ENCODE measurements at regions not wholly inside any gene's neighbourhood (a gene's known extent, or its start where the extent isn't known, plus 50 kb on each side); places are given as distances from the start of the nearest gene placed in this dataset.

- WGBS, 5 donors: 71 to 87% (median 80%) methylated on average over 6 of the region's 6 CpGs
- no peaks in the 10 kb centered on the region for H3K27me3 ChIP-seq (replicated peaks in 1 of 7)
- DNase-seq: no peak
- intact Hi-C loops (cut with DNase I; ENCODE audit: low total_unique reads): no loop called here
- no peaks in the 10 kb centered on the region for H3K36me3 ChIP-seq
- peaks cover 0 to 39% (median 24%) of the 10 kb centered on the region in 8 donors for H3K9me3 ChIP-seq
- H3K4me3 ChIP-seq: no peak overlapping the region
- no peak overlapping the region for H3K27ac ChIP-seq
- no peaks in the 10 kb centered on the region for H3K4me1 ChIP-seq
- TF ChIP-seq POLR2A (IDR thresholded peaks at IDR 0.05) (no peak), POLR2AphosphoS5 (IDR thresholded peaks at IDR 0.05) (no peak), CTCF (IDR thresholded peaks at IDR 0.05 in 8 of 11, conservative IDR thresholded peaks at IDR 0.05 in 3 of 11) (no peak)
Observed at GRCh38 chr16:51222016-51222415, 70.9 kb upstream of the SALL1 start.

GRCh38 chr16:51211148-51211547 lies 60.1 kb upstream of the SALL1 start:
- H3K27ac ChIP-seq: no peak overlapping the region
- H3K4me1 ChIP-seq: no peaks in the 10 kb centered on the region
- H3K9me3 ChIP-seq: peaks cover 0 to 22% (median 9%) of the 10 kb centered on the region in 8 donors
- 69 to 89% (median 78%) methylated on average over 2 of the region's 2 CpGs for WGBS, 5 donors
- H3K36me3 ChIP-seq: no peaks in the 10 kb centered on the region
- no peak overlapping the region for H3K4me3 ChIP-seq
- no peak for DNase-seq
- H3K27me3 ChIP-seq (replicated peaks in 1 of 7): no peaks in the 10 kb centered on the region
- intact Hi-C loops (cut with DNase I; ENCODE audit: low total_unique reads): no loop called here
- TF ChIP-seq POLR2AphosphoS5 (IDR thresholded peaks at IDR 0.05) (no peak), CTCF (IDR thresholded peaks at IDR 0.05 in 8 of 11, conservative IDR thresholded peaks at IDR 0.05 in 3 of 11) (no peak), POLR2A (IDR thresholded peaks at IDR 0.05) (no peak)

GRCh38 chr16:51210087-51210486 lies 59.0 kb upstream of the SALL1 start:
- no peak for DNase-seq
- intact Hi-C loops (cut with DNase I; ENCODE audit: low total_unique reads): no loop called here
- H3K4me3 ChIP-seq: no peak overlapping the region
- H3K27ac ChIP-seq: no peak overlapping the region
- H3K36me3 ChIP-seq: no peaks in the 10 kb centered on the region
- no peak for TF ChIP-seq POLR2AphosphoS5 (IDR thresholded peaks at IDR 0.05)
- no peak for TF ChIP-seq POLR2A (IDR thresholded peaks at IDR 0.05)
- TF ChIP-seq CTCF (IDR thresholded peaks at IDR 0.05 in 8 of 11, conservative IDR thresholded peaks at IDR 0.05 in 3 of 11): no peak
- no peaks in the 10 kb centered on the region for H3K27me3 ChIP-seq (replicated peaks in 1 of 7)
- no peaks in the 10 kb centered on the region for H3K4me1 ChIP-seq
- WGBS, 5 donors: 60 to 69% (median 60%) methylated on average over 2 of the region's 2 CpGs
- peaks cover 0 to 11% (median 1%) of the 10 kb centered on the region in 8 donors for H3K9me3 ChIP-seq

- Histone ChIP-seq H3K4me3 (no peak overlapping the region), H3K27ac (no peak overlapping the region), H3K4me1 (no peaks in the 10 kb centered on the region), H3K9me3 (peaks cover 0 to 37% (median 24%) of the 10 kb centered on the region in 8 donors), H3K36me3 (no peaks in the 10 kb centered on the region), H3K27me3 (replicated peaks in 1 of 7) (no peaks in the 10 kb centered on the region)
- intact Hi-C loops (cut with DNase I; ENCODE audit: low total_unique reads): no loop called here
- TF ChIP-seq CTCF (IDR thresholded peaks at IDR 0.05 in 8 of 11, conservative IDR thresholded peaks at IDR 0.05 in 3 of 11): no peak
- no peak for TF ChIP-seq POLR2A (IDR thresholded peaks at IDR 0.05)
- TF ChIP-seq POLR2AphosphoS5 (IDR thresholded peaks at IDR 0.05): no peak
- DNase-seq: no peak
Observed at GRCh38 chr16:51201604-51202003, 50.5 kb upstream of the SALL1 start.

Small RNA genes lying in the stretch of these regions (small RNA-seq; reads per million reads assigned to genes)
- gene AC137527.1: 0 reads per million in 4 donors
